ENCODE measurements at regions not wholly inside any gene's neighbourhood (a gene's known extent, or its start where the extent isn't known, plus 50 kb on each side); places are given as distances from the start of the nearest gene placed in this dataset.

DNA sequence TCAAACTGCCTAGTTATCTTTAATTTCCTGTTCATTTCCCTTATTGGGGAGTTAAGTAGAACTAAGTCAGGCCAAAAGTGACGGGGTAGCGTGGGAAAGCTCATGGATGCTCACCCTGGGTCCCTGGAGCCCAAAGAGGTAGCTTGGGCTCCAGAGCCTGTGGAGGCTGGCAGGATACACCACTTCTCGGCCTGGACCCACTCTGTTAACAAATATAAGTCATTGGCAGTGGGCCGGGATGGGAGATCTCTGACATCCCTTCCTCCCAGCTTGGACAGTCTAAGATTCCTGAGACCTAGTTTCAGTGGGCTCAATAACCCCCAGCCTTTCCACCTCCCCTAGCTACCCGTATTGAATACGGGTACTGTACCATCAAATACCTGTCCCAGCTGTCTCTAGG, 106.1 kb downstream of the EFNB1 start:
- TF ChIP-seq POLR2A (IDR thresholded peaks at IDR 0.05; ENCODE audit: low read depth, low read length) = no peak
- TF ChIP-seq, protein P1, sequence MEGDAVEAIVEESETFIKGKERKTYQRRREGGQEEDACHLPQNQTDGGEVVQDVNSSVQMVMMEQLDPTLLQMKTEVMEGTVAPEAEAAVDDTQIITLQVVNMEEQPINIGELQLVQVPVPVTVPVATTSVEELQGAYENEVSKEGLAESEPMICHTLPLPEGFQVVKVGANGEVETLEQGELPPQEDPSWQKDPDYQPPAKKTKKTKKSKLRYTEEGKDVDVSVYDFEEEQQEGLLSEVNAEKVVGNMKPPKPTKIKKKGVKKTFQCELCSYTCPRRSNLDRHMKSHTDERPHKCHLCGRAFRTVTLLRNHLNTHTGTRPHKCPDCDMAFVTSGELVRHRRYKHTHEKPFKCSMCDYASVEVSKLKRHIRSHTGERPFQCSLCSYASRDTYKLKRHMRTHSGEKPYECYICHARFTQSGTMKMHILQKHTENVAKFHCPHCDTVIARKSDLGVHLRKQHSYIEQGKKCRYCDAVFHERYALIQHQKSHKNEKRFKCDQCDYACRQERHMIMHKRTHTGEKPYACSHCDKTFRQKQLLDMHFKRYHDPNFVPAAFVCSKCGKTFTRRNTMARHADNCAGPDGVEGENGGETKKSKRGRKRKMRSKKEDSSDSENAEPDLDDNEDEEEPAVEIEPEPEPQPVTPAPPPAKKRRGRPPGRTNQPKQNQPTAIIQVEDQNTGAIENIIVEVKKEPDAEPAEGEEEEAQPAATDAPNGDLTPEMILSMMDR (conservative IDR thresholded peaks at IDR 0.05; ENCODE audit: low read depth, low read length) = no peak
- TF ChIP-seq, protein P2, sequence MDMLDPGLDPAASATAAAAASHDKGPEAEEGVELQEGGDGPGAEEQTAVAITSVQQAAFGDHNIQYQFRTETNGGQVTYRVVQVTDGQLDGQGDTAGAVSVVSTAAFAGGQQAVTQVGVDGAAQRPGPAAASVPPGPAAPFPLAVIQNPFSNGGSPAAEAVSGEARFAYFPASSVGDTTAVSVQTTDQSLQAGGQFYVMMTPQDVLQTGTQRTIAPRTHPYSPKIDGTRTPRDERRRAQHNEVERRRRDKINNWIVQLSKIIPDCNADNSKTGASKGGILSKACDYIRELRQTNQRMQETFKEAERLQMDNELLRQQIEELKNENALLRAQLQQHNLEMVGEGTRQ (IDR thresholded peaks at IDR 0.05; ENCODE audit: low read depth, low read length) = no peak
- no peak for TF ChIP-seq BHLHE40 (IDR thresholded peaks at IDR 0.05; ENCODE audit: low read depth, low read length)
- TF ChIP-seq SMC3 (IDR thresholded peaks at IDR 0.05; ENCODE audit: low read depth, low read length) = no peak
- TF ChIP-seq FOS (IDR thresholded peaks at IDR 0.05; ENCODE audit: low read depth, low read length) = no peak
- TF ChIP-seq CEBPB (IDR thresholded peaks at IDR 0.05; ENCODE audit: low read depth, low read length) = no peak
- TF ChIP-seq MXI1 (IDR thresholded peaks at IDR 0.05; ENCODE audit: borderline replicate concordance, low read depth, low read length) = no peak
- TF ChIP-seq RAD21 (IDR thresholded peaks at IDR 0.05; ENCODE audit: low read length) = no peak

Measured in IMR-90 (cell line).